ENCODE measurements at regions not wholly inside any gene's neighbourhood (a gene's known extent, or its start where the extent isn't known, plus 50 kb on each side); places are given as distances from the start of the nearest gene placed in this dataset.

DNA sequence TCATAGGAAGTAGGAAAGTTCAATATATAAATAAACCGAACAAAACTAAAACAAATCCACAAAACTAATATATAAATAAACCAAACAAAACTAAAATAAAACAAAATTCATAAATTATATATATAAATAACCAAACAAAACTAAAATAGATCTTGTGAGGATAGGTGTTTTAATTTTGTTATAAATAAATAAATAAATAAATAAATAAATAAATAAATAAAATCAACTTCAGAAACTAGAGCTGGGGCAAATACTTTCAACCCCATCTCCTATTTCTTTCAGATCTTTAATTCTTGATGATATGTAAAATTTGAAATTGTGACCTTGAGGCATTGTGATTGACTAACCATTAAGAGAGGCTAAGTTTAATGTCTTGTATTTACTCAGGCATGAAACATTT lies 416.1 kb downstream of the SAMD5 start:
- no peak for DNase-seq (ENCODE audit: low read depth)
- no peak for TF ChIP-seq POLR2A (IDR thresholded peaks at IDR 0.05; ENCODE audit: extremely low read depth, insufficient read length)
- TF ChIP-seq, protein P1, sequence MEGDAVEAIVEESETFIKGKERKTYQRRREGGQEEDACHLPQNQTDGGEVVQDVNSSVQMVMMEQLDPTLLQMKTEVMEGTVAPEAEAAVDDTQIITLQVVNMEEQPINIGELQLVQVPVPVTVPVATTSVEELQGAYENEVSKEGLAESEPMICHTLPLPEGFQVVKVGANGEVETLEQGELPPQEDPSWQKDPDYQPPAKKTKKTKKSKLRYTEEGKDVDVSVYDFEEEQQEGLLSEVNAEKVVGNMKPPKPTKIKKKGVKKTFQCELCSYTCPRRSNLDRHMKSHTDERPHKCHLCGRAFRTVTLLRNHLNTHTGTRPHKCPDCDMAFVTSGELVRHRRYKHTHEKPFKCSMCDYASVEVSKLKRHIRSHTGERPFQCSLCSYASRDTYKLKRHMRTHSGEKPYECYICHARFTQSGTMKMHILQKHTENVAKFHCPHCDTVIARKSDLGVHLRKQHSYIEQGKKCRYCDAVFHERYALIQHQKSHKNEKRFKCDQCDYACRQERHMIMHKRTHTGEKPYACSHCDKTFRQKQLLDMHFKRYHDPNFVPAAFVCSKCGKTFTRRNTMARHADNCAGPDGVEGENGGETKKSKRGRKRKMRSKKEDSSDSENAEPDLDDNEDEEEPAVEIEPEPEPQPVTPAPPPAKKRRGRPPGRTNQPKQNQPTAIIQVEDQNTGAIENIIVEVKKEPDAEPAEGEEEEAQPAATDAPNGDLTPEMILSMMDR (IDR thresholded peaks at IDR 0.05; ENCODE audit: low read depth, low read length), result no peak
- TF ChIP-seq, protein P2, sequence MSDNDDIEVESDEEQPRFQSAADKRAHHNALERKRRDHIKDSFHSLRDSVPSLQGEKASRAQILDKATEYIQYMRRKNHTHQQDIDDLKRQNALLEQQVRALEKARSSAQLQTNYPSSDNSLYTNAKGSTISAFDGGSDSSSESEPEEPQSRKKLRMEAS (IDR thresholded peaks at IDR 0.05; ENCODE audit: low read depth, low read length), result no peak
- no peak for TF ChIP-seq MYC (IDR thresholded peaks at IDR 0.05; ENCODE audit: low read depth, low read length)
- H3K4me3 ChIP-seq (ENCODE audit: low read depth, low read length), result no peak overlapping the region

DNA sequence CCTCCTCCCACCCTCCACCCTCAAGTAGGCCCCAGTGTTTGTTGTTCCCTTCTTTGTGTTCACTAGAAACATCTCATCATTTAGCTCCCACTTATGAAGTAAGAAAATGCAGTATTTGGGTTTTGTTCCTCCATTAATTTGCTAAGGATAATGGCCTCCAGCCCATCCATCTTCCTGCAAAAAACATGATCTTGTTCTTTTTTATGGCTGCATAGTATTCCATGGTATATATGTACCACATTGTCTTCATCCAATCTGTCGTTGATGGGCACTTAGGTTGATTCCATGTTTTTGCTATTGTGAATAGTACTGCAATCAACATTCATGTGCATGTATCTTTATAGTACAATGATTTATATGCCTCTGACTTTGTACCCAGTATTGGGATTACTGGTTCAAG lies 416.8 kb upstream of the SASH1 start:
- TF ChIP-seq MYC (IDR thresholded peaks at IDR 0.05; ENCODE audit: low read depth, low read length) (no peak), POLR2A (IDR thresholded peaks at IDR 0.05; ENCODE audit: extremely low read depth, insufficient read length) (no peak)
- TF ChIP-seq, protein P1 (IDR thresholded peaks at IDR 0.05; ENCODE audit: low read depth, low read length), result no peak
- TF ChIP-seq, protein P2 (IDR thresholded peaks at IDR 0.05; ENCODE audit: low read depth, low read length), result no peak
- H3K4me3 ChIP-seq (ENCODE audit: low read depth, low read length), result no peak overlapping the region
- no peak for DNase-seq (ENCODE audit: low read depth)

DNA sequence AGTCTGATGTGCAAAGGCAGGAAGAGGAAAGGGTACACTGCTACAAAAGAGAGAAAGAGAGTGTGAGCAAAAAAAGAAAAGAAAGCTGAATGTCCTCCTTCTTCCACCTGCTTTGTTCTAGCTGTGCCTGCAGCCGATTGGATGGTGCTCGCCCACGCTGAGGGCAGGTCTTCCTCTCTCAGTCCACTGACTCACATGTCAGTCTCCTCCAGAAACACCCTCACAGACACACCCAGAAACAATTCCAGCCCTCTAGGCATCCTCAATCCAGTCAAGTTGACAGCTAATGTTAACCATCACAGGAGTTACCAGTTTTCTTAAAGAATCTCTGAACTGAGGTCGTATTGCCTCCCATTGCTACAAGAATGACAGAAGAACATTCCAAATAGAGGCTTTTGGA lies 411.9 kb upstream of the SASH1 start:
- TF ChIP-seq, protein P2 (IDR thresholded peaks at IDR 0.05; ENCODE audit: low read depth, low read length), result no peak
- TF ChIP-seq POLR2A (IDR thresholded peaks at IDR 0.05; ENCODE audit: extremely low read depth, insufficient read length) (no peak), MYC (IDR thresholded peaks at IDR 0.05; ENCODE audit: low read depth, low read length) (no peak)
- TF ChIP-seq, protein P1 (IDR thresholded peaks at IDR 0.05; ENCODE audit: low read depth, low read length), result no peak
- no peak for DNase-seq (ENCODE audit: low read depth)
- no peak overlapping the region for H3K4me3 ChIP-seq (ENCODE audit: low read depth, low read length)

DNA sequence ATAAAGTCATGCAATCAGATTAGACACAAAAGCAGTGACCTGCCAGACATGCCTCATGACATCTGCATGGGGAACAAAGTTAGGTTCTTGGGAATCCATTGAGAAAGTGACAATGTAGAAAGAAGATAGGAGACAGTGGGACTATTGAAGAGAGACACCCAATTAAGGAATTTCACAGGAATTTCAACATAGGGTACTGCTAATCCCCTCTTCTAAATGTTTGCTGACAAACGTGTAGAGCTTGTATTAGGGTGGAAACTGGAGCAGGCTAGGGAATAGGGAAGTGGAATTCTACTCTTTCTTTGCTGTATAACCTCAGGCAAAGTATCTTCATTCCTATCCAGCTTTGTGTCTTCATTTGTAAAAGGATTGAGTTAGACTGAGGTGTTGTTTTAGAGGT lies 409.4 kb upstream of the SASH1 start:
- TF ChIP-seq, protein P2 (IDR thresholded peaks at IDR 0.05; ENCODE audit: low read depth, low read length), result no peak
- TF ChIP-seq, protein P1 (IDR thresholded peaks at IDR 0.05; ENCODE audit: low read depth, low read length), result no peak
- TF ChIP-seq POLR2A (IDR thresholded peaks at IDR 0.05; ENCODE audit: extremely low read depth, insufficient read length) (no peak), MYC (IDR thresholded peaks at IDR 0.05; ENCODE audit: low read depth, low read length) (no peak)
- DNase-seq (ENCODE audit: low read depth), result no peak

DNA sequence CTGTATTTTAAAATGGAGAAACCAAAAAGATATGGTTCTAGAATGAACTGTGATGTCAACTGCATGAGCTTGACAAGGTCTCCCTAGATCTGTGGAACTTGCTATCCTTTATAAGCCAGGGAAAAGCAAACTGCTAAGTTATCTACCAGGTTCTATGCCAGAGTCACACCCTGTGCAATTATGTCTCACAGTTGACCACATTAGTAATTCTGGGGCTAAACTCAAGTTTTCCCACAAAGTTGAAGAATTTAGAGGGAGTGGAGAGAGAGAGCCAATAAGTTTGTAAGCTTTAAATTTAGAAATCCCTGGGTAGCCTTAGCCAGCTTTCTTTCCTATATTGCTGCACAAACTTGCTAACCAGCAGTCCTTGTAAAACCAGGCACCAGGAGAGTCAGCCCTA lies 407.0 kb upstream of the SASH1 start:
- TF ChIP-seq MYC (IDR thresholded peaks at IDR 0.05; ENCODE audit: low read depth, low read length) (no peak), POLR2A (IDR thresholded peaks at IDR 0.05; ENCODE audit: extremely low read depth, insufficient read length) (no peak)
- TF ChIP-seq, protein P2 (IDR thresholded peaks at IDR 0.05; ENCODE audit: low read depth, low read length), result no peak
- TF ChIP-seq, protein P1 (IDR thresholded peaks at IDR 0.05; ENCODE audit: low read depth, low read length), result no peak
- H3K4me3 ChIP-seq (ENCODE audit: low read depth, low read length), result no peak overlapping the region
- DNase-seq (ENCODE audit: low read depth), result no peak

More for the DNA sequence above, 409.4 kb upstream of the SASH1 start:
- H3K4me3 ChIP-seq (ENCODE audit: low read depth, low read length), result no peak overlapping the region
